PC-3 (cell line): ENCODE measurements at regions not wholly inside any gene's neighbourhood (a gene's known extent, or its start where the extent isn't known, plus 50 kb on each side); places are given as distances from the start of the nearest gene placed in this dataset.

Source experiments
- ATAC-seq: fragments of 200-7000 bp; cut with Tn5 transposase; 2 replicates; pipeline ENCODE4 v1.9.1; 2020; ENCODE audit warnings: mild to moderate bottlenecking, moderate library complexity
- BruUV-seq: library from RNA; stranded (reverse); fragments of 400-500 nt; replicated peaks from 2 replicates; lab custom pipeline; 2021; lab: Mats Ljungman, UMichigan
- CTCF ChIA-PET: fragments of 300-600 bp; sonication (Branson Sonifier 250); formaldehyde crosslinking; loops from one replicate; lab custom pipeline; 2022; ENCODE audit warnings: antibody characterized with exemption; lab: Charles Lee
- POLR2A ChIA-PET: fragments of 300-600 bp; sonication (Branson Sonifier 250); formaldehyde crosslinking; loops from one replicate; lab custom pipeline; 2022; ENCODE audit warnings: antibody characterized with exemption; ENCODE audit not compliant: unreplicated experiment; lab: Charles Lee
- DNase-seq: peaks from one replicate; pipeline ENCODE4 v3.0.0-alpha.2; 2015
- H2AFZ ChIP-seq: fragments of 300-600 bp; sonication (generic); 2 replicates; pipeline ENCODE4 v1.6.0; 2016; ENCODE audit warnings: antibody characterized with exemption, low read length
- H3F3A ChIP-seq: fragments of 300-600 bp; sonication (generic); one replicate; pipeline ENCODE4 v1.6.0; 2017; ENCODE audit warnings: antibody characterized with exemption, low read length, control low read depth, mild to moderate bottlenecking; ENCODE audit not compliant: unreplicated experiment
- H3K27ac ChIP-seq: fragments of 300-600 bp; sonication (generic); 2 replicates; pipeline ENCODE4 v1.5.1; 2016; ENCODE audit warnings: mild to moderate bottlenecking, low read length
- H3K27me3 ChIP-seq: fragments of 300-600 bp; sonication (generic); 2 replicates; pipeline ENCODE4 v1.6.1; 2016; ENCODE audit warnings: low read length, mixed read lengths
- H3K36me3 ChIP-seq: fragments of 300-600 bp; sonication (generic); 2 replicates; pipeline ENCODE4 v1.6.1; 2016; ENCODE audit warnings: low read depth, mixed run types, low read length, mixed read lengths
- H3K4me1 ChIP-seq: fragments of 300-600 bp; sonication (generic); 2 replicates; pipeline ENCODE4 v1.5.1; 2016; ENCODE audit warnings: low read length; ENCODE audit not compliant: insufficient read depth
- H3K4me2 ChIP-seq: fragments of 300-600 bp; sonication (generic); 2 replicates; pipeline ENCODE4 v1.6.0; 2016; ENCODE audit warnings: low read length
- H3K4me3 ChIP-seq: fragments of 300-600 bp; sonication (generic); 2 replicates; pipeline ENCODE4 v1.5.1; 2016; ENCODE audit warnings: mild to moderate bottlenecking, low read length, mixed read lengths
- H3K79me2 ChIP-seq: fragments of 300-600 bp; sonication (generic); 2 replicates; pipeline ENCODE4 v1.6.1; 2017; ENCODE audit warnings: low read length, mixed read lengths
- H3K9ac ChIP-seq: fragments of 300-600 bp; sonication (generic); 2 replicates; pipeline ENCODE4 v1.6.0; 2016; ENCODE audit warnings: mild to moderate bottlenecking, low read length
- H3K9me2 ChIP-seq: fragments of 300-600 bp; sonication (generic); replicated peaks from 2 replicates; pipeline ENCODE4 v1.6.1; 2016; ENCODE audit warnings: mixed run types, low read length, mixed read lengths
- H3K9me3 ChIP-seq: fragments of 300-600 bp; sonication (generic); 2 replicates; pipeline ENCODE4 v1.6.1; 2016; ENCODE audit warnings: low read length, mixed read lengths
- H4K20me1 ChIP-seq: fragments of 300-600 bp; sonication (generic); 2 replicates; pipeline ENCODE4 v1.6.1; 2016; ENCODE audit warnings: low read length, mixed read lengths
- EZH2 ChIP-seq: fragments of 300-600 bp; sonication (generic); IDR thresholded peaks from one replicate; pipeline ENCODE4 v1.6.1; 2017; ENCODE audit warnings: antibody characterized with exemption, mild to moderate bottlenecking, low read length; ENCODE audit not compliant: unreplicated experiment
- EZH2phosphoT487 ChIP-seq: fragments of 300-600 bp; sonication (generic); IDR thresholded peaks from 2 replicates; pipeline ENCODE4 v1.6.1; 2018; ENCODE audit warnings: mild to moderate bottlenecking, antibody characterized with exemption, low read length, borderline replicate concordance
- intact Hi-C: fragments of 100-400 bp; cut with micrococcal nuclease; formaldehyde crosslinking; loops from 2 replicates; pipeline ENCODE4 v1.9.0; 2023
- TF ChIP-seq, protein P1 (sequence below): fragments of 300-600 bp; sonication (generic); conservative IDR thresholded peaks from 2 replicates; pipeline ENCODE4 v1.5.1; 2017; ENCODE audit warnings: antibody characterized with exemption, low read depth, mild to moderate bottlenecking, low read length

DNA sequence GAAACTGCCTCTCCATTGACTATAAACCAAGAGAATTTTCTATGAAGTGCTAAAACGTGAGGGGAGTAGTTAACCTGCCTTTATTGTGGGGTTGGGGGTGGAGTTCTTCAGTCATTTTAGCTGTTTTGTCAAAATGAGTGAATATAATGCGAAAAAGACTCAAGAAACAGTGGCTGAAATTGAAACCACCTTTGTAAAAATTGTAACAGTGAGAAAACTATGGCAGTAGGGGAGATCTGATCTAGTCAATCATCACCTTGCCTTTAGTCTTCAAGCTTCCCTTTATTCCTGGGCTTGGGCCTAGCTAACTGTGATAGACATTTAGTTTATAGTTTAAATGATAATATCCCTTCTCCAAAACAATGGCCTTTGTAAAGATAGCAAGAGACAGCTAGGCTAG is 1927.3 kb downstream of the STIM2 start:
- TF ChIP-seq EZH2: no peak
- TF ChIP-seq, protein P1, sequence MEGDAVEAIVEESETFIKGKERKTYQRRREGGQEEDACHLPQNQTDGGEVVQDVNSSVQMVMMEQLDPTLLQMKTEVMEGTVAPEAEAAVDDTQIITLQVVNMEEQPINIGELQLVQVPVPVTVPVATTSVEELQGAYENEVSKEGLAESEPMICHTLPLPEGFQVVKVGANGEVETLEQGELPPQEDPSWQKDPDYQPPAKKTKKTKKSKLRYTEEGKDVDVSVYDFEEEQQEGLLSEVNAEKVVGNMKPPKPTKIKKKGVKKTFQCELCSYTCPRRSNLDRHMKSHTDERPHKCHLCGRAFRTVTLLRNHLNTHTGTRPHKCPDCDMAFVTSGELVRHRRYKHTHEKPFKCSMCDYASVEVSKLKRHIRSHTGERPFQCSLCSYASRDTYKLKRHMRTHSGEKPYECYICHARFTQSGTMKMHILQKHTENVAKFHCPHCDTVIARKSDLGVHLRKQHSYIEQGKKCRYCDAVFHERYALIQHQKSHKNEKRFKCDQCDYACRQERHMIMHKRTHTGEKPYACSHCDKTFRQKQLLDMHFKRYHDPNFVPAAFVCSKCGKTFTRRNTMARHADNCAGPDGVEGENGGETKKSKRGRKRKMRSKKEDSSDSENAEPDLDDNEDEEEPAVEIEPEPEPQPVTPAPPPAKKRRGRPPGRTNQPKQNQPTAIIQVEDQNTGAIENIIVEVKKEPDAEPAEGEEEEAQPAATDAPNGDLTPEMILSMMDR: no peak
- no peak for TF ChIP-seq EZH2phosphoT487
- ChIA-PET POLR2A (interaction anchor here (0.6 kb wide), 1 partner anchor 231 kb away, joined by 5 read pairs; no protein-coding TSS in a partner anchor), CTCF (no interaction called here)
- ATAC-seq: no peak
- Histone ChIP-seq H3K4me2 (no peak overlapping the region), H2AFZ (0 out of 2 replicates have a peak overlapping the region, but pooled peaks have one; percentile 18), H3K27me3 (no peaks in the 10 kb centered on the region), H3K79me2 (no peaks in the 10 kb centered on the region), H3K9me2 (no peaks in the 10 kb centered on the region), H3K27ac (no peak overlapping the region), H3K9ac (no peak overlapping the region), H3F3A (no peaks in the 10 kb centered on the region), H3K9me3 (no peaks in the 10 kb centered on the region), H3K4me3 (no peak overlapping the region), H3K36me3 (no peaks in the 10 kb centered on the region), H3K4me1 (no peaks in the 10 kb centered on the region), H4K20me1 (no peaks in the 10 kb centered on the region)
- no TSS peak for BruUV-seq
- intact Hi-C loops: no loop called here
- no peak for DNase-seq

DNA sequence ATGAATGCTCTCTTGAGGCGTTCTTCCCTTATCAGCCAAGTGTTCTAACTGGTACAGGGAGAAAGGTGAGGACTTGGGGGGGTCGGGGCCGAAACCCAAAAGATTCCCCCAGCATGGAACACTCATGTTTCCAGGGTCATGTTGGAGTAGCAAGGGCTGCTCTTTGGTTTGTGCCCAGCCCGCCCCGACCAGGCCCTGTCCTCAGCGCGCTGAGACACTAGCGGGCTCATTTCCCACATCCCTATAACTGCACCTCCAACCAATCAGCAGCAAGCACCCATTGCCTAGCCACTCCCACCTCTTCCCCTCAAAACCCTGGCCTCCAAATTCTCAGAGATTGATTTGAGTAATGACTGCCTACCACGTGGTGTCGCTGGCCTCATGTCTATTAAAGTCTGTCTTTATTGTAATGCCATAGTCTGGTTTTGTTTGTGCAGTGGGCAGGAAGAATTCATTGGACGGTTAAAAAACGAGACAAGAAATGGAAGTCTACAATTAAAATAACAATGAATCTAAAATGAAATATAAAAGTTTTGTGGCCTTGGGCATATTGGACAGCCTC is 1928.4 kb downstream of the STIM2 start:
- ChIA-PET POLR2A (no interaction called here), CTCF (no interaction called here)
- Histone ChIP-seq H3K79me2 (no peaks in the 10 kb centered on the region), H3K9me3 (no peaks in the 10 kb centered on the region), H2AFZ (no peak overlapping the region), H3K27me3 (no peaks in the 10 kb centered on the region), H3F3A (no peaks in the 10 kb centered on the region), H3K36me3 (no peaks in the 10 kb centered on the region), H3K9me2 (no peaks in the 10 kb centered on the region), H3K4me2 (no peak overlapping the region), H3K9ac (no peak overlapping the region), H3K27ac (no peak overlapping the region), H3K4me3 (no peak overlapping the region), H3K4me1 (no peaks in the 10 kb centered on the region), H4K20me1 (no peaks in the 10 kb centered on the region)
- DNase-seq (peak; percentile 35), ATAC-seq (no peak)
- intact Hi-C loops: no loop called here
- no TSS peak for BruUV-seq
- TF ChIP-seq EZH2 (no peak), EZH2phosphoT487 (no peak)
- TF ChIP-seq, protein P1: no peak

DNA sequence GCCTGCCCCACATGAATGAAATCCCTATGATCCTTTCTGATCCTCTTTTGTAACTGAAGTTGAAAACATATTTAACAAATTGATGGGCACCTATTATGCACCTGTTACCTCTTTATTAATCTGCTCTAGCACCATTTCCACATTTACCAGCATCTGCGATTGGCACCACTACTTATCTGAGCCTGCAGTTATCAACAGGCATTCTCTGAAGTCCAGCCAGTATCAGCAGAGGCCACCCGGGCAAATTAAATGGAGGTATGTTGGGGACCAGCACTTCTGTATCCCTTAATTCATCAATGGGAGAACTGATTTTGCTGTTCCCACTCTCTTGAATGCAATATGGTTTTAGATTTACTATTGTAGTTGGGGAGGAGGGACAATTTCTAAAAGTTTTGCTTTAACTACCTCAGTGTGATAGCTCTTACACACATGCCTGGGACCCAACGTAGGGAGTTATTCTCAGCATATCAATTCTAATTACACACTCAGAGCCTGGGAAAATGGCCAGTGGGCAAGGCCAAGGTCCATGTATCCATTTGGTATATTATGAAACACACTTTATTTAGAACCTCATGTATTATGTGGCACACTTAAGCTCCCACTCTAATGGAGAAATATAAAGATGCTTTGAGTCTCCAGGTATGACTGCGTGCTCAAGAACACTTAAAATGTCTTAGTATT is 1927.1 kb upstream of the PCDH7 start:
- TF ChIP-seq, protein P1: no peak
- TF ChIP-seq EZH2phosphoT487: no peak
- TF ChIP-seq EZH2: no peak
- Histone ChIP-seq H4K20me1 (no peaks in the 10 kb centered on the region), H2AFZ (no peak overlapping the region), H3K9me2 (no peaks in the 10 kb centered on the region), H3K4me2 (no peak overlapping the region), H3K79me2 (no peaks in the 10 kb centered on the region), H3K36me3 (no peaks in the 10 kb centered on the region), H3F3A (no peaks in the 10 kb centered on the region), H3K27ac (no peak overlapping the region), H3K9me3 (no peaks in the 10 kb centered on the region), H3K27me3 (no peaks in the 10 kb centered on the region), H3K4me3 (no peak overlapping the region), H3K4me1 (no peaks in the 10 kb centered on the region), H3K9ac (no peak overlapping the region)
- DNase-seq (no peak), ATAC-seq (no peak)
- BruUV-seq: no TSS peak
- intact Hi-C loops: no loop called here
- CTCF ChIA-PET: no interaction called here
- POLR2A ChIA-PET: no interaction called here
